ENCODE measurements at regions not wholly inside any gene's neighbourhood (a gene's known extent, or its start where the extent isn't known, plus 50 kb on each side); places are given as distances from the start of the nearest gene placed in this dataset.

DNA sequence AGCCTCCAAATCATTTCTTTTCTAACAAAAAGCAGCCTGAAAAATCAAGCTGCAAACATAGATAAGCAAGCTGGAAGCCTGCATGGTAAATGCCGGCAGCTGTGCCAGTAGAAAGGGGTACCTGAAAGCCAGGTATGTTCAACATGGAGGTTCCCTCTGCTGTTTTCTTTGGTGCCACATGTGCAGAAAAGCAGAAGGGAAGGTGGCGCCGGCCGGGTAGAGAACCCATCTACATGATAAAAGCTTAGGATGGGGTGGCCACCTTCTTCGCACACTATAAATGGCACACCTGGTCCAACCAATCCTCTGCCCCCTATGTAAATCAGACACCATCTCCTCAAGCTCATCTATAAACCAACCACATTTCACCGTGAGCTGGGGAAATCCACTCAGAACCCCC, 268.9 kb upstream of the IRX2 start:
- TF ChIP-seq, protein P1, sequence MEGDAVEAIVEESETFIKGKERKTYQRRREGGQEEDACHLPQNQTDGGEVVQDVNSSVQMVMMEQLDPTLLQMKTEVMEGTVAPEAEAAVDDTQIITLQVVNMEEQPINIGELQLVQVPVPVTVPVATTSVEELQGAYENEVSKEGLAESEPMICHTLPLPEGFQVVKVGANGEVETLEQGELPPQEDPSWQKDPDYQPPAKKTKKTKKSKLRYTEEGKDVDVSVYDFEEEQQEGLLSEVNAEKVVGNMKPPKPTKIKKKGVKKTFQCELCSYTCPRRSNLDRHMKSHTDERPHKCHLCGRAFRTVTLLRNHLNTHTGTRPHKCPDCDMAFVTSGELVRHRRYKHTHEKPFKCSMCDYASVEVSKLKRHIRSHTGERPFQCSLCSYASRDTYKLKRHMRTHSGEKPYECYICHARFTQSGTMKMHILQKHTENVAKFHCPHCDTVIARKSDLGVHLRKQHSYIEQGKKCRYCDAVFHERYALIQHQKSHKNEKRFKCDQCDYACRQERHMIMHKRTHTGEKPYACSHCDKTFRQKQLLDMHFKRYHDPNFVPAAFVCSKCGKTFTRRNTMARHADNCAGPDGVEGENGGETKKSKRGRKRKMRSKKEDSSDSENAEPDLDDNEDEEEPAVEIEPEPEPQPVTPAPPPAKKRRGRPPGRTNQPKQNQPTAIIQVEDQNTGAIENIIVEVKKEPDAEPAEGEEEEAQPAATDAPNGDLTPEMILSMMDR (conservative IDR thresholded peaks at IDR 0.05), result no peak
- TF ChIP-seq EZH2 (IDR thresholded peaks at IDR 0.05; ENCODE audit: low read depth), result no peak
